NCI-H510A treated with DMSO at 0.1 percent for 48 hours (cell line): ENCODE measurements at regions not wholly inside any gene's neighbourhood (a gene's known extent, or its start where the extent isn't known, plus 50 kb on each side); places are given as distances from the start of the nearest gene placed in this dataset.

ENCODE experiments used
- DNase-seq: peaks from one replicate; lab custom pipeline; 2025; lab: John Stamatoyannopoulos, UW

DNA sequence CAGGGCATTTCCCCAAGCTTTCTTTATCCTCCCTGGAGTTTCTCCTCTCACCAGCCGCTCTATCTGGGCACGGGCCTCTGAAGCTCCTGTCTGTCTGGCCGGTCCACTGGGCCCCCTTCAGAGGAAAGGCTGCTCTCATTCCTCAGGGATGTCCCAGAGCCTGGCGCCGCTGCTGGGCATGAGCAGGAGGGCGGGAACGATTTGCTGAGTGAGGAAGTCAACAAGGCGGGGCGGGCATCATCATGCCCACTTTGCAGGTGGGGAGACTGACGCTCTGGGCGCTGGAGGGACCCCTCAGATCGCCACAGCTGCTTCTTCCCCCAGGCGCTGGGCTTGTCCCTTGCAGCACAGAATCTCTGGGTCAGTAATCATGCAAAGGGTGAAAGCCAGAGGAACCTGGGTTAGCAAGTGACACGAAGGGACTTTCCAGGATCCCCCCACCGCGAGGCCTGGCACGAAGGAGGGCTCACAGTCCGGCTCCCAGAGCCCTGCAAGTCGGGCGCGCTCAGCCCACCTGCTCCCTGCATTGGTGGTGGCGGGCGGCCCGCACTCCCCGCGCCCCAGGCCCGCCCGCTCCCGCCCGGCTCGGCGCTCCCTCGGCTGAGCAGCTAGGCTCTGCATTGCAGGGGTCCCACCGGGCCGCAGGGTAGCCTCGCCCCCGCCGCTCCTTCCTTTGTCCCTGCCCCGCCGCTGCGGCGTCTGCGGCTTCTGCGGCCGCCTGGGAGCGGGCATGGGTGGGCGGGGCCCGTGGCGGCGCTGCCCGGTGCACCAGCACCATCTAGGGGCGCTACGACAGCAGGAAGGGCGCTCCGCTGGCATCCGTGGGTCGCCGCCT is 157.8 kb downstream of the CYRIA start:
- peak; percentile 6 for DNase-seq

GRCh38 chr2:16506366-16506765 is 159.3 kb downstream of the CYRIA start:
- DNase-seq, result no peak

DNA sequence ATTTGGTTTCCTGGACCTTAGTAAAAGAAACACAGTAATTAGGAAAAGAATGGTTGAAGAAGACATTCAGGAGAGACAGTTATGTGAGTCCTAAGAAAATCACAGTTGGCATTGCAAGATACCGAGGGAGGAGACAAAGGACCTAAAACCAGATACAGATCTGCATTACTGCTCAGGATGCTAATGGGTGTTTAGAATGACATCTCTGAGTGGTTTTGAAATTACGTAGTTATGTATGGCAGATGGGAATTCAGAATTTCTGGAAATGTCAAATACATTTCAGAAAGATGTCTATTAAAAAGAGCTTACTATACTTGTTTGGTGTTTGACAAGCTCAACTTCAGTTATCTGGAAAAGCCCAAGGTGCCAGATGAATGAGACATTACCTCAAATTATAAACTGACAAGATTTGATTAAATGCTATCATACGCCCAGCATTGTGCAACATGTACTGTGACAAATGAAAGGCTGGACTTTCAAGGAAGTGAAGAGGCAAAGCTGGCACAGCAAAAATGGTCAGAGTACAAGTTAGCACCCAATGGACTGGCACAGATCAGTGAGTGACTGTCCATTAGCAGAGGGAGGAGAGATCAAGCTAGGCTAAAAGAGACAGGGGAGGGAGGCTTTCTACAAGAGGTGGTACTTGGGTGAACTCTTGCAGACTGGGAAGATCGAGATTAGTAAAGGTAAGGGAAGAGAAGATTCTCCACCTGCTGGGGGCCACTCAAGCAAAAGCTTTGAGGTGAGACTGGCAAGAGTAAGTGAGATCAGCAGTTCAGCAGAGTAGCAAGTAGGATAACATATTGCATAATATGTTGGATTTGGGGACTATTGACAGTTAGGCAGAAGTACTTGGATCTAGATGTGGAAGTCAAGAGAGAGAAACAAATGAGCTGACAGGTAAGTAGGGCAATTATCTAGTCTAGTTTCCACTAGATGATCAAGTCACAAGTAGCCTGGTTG is 168.9 kb downstream of the CYRIA start:
- no peak for DNase-seq

DNA sequence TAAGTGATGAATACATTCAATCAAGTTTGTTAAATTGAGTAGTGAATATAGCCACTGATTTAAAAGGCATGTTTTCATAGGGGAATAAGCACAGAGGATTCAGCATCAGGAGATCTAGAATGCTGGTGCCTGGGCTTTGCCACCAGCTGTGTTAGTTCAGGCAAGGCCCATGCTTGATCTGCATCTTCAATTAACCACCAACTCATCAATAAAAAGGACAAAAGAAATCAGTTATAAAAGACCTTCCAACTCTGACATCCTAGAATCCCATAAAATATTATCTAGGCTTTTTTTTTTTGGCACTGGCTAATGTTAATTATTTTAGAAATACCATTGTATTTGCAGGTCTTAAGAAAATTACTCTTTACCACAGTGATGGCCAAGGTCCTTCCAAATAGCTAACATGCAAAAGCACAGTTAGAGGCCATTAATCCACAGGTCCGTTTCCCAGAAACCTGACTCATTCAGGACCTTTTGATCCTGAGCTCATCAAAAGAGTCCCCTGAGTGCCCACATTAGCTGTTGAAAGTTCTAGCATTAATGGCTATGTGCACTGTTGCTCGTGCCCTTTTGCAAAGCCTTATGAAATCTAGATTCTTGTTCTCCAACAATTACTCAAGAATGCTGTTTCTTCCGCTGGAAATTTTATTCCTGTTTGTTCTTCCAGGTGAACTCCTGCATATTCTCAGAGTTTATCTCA is 170.0 kb downstream of the CYRIA start:
- DNase-seq, result no peak

DNA sequence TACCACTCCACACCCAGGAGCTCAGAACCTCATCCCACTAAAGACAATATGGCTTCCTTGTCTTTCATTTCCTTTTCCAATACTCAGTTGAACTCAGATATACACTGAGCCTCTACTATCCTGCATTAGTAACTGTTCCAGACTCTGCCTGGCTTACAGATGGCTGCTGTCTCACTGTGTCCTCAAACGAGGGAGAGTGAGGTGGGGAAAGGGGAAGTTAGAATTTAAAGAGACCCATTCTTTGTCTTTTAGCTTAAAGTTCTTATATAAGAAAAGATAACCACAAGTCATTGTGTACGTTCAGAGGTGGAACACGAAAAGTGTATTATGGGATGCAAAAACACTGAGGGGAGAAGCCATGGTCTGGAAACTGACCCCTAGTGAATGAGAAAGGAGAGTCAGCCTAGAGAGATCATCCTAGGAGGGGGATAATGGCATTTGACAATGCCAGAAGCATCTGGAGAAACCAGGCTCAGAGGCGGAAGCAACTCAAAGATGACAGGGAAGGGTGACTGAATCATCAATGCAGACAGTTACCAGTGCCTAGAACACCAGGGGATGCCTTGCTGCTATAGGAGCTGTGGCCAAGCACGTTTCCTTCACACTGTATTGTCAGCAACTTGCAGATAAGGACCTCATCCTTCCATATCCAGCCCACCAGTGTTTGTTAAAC is 170.7 kb downstream of the CYRIA start:
- no peak for DNase-seq

GRCh38 chr2:16493788-16494187 is 171.8 kb downstream of the CYRIA start:
- DNase-seq, result no peak

DNA sequence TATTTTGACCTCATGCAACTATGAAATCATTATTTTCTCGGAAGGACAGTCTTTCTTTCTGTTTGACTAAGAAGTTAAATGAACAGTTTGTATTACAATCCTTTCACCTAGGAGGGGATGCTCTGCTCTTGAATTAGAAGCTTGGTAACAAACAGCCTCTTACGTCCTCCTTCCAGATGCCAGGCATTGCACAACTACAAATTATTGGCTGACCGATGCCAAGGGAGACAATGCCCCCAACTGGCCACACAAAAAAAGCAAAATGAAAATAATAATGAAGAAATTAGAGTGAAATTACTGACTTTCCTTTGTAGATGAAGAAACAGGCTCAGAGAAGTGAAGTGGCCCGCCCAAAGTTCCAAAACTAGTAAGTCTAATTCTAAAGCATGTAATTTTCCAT is 177.9 kb downstream of the CYRIA start:
- peak; percentile 9 for DNase-seq

DNA sequence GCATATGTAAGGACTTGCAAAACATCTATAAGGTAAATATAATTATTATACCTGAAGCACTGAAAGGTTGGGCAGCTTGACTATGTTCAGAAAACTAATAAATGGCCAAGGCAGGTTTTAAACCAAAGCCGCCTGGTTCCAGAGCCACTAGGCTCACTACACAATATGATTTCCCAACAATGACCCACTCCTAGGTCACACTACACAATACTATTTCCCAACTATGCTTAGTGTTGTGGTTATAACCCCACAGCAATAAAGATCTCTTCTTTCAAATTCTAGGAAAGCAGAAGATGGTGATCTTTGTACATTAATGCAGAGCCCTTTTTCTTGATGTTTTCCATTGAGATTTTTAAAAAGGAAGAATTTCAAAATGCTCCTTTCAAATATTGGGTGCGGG is 180.4 kb downstream of the CYRIA start:
- no peak for DNase-seq

GRCh38 chr2:16482460-16482859 is 183.2 kb downstream of the CYRIA start:
- no peak for DNase-seq

DNA sequence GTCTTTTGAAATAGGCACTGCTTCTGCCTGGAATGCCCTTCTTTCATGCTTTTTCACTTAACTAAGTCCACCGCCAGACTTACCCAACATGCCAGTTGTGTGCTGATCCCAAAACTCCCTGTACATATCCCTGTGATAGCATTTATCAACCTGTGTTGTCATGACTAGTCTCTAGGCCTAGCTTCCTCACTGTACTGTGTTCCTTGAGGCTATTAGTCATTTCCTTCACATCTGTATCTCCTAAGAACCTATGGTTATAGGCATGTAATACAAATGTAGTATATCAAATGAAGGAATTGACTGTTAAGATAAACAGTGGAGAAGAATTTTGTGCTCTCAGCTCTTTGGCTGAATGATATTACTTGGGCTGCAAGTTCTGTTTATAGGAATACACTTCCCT is 184.3 kb downstream of the CYRIA start:
- DNase-seq, result no peak

- no peak for DNase-seq
Measured at GRCh38 chr2:16479721-16480120, 185.9 kb downstream of the CYRIA start.

DNA sequence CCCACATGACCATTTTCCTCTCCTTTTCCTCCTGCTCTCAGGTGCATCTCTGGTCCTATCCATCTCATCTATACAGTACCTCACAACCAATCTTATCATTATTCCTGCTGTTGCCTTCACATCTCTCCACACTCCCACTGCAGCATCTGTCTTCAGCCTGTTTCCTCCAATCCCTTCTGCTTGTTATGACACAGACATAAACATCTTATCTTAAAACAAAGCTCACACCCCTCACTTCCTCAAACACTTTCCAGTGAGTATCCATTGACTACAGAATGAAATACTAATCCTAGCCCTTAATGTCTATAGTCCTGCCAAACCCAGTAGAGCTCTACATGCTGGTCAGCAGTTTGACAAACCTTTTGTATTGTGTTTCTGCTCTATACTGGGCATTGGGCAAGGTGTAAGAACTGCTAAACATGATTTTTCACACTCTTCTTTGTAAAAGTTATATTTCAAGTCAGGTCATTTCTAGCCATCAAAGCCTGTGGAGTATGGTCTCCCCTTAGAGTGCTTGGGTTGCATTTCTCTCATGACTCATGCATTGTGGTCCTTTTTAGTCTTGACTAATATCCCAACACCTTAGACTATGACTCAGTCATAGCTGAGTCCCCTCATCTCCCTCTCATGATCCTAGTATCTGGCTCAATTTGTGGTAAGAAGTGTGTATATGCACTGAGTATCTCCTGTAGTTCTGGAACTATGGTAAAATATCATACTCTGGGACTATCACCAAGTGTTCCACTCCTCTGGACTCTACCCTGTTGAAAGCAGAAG is 187.0 kb downstream of the CYRIA start:
- DNase-seq, result no peak

DNA sequence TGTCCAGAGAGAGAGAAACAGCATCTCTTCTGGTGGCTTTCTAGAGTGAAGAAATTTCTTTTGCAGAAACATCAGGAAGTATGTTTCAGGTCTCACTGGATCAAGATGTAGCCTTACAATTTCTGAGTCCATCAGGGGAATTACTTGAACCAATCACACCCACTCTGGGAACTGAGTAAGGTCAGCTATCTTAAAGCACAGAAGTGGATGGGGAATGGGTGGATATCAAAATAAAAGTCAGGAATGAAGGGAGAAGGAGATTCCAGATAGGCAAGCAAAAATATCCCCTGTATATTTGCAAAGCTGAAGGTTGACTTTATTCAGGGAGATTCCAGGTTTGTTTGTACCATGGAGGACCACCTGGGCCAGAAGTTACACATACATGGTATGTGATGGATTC is 188.0 kb downstream of the CYRIA start:
- no peak for DNase-seq

DNA sequence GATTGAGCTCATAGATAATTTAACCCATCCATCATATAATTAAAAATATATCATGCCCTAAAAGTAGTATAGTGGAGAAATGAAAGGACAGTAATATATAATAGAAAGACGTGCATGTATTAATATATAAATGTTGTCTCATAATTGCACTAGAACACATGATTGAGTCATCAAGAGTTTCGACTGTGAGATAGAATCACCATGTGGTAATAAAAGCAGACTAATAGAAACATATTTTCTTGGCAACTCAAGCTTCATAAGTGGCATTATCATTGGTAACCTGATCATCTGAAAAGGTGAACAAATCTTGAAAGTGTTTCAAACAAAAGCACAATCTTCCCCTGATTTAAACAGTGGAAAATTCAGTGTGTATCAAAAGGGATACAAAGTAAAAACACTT is 188.8 kb downstream of the CYRIA start:
- DNase-seq, result no peak

DNA sequence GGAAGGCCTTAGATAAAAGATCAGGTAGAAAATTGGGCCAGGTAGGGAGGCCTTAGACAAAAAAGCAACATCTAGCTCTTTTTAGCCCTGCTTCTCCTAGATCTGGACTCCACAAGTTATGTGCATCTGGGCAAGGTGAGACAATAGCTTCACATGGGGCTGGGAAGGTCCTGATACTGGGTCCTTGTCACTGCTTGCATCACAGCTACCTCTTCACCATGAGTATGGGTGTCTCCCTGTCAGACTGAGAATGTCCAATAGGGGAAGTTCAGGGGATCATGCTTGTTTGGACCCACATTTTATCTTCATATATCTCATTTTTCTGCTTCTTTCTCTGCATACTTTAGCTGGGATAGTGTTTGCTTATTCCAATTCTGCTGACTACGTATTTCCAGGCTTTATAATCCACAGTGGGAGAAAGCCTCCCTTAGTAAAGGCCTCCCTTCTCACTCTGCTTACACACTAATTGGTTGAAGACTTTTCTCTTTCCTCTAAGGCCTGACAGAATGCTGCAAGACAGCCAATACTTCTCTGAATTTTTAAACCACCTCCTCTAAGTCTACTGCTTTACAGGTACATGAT is 189.6 kb downstream of the CYRIA start:
- DNase-seq, result no peak

DNA sequence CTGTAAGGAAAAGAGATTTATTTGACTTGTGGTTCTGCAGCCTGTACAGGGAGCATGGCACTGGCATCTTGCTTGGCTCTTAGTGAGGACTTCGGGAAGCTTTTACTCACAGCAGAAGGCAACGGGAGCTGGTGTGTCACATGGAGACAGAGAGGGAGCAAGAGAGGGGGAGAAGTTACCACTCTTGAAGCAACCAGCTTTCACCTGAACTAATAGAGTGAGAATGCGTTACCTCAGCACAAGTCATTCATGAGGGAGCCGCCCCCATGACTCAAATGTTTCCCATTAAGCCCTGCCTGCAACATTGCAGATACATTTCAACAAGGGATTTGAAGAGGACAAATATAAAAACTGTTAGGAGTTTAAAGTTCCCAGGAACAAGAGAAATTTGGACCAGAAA is 190.0 kb downstream of the CYRIA start:
- DNase-seq, result no peak

DNA sequence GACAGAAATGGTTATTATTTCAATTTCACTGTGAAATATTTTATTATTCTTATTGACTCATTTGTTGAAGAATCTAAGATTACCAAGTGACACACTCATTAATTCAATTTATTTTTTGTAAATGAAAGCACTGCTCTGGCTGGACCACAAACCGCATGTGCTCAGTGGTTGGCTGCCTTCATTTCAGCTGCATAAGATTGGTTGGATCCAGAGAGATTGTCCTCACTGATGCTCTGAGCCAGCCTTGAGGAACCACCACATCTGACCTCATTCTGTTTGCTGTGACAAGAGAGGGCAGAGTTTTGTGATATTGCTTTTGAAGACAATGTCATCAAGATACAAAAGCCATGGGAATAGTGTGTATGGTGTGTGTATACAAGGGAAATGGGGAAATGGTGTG is 192.1 kb downstream of the CYRIA start:
- DNase-seq, result no peak

DNA sequence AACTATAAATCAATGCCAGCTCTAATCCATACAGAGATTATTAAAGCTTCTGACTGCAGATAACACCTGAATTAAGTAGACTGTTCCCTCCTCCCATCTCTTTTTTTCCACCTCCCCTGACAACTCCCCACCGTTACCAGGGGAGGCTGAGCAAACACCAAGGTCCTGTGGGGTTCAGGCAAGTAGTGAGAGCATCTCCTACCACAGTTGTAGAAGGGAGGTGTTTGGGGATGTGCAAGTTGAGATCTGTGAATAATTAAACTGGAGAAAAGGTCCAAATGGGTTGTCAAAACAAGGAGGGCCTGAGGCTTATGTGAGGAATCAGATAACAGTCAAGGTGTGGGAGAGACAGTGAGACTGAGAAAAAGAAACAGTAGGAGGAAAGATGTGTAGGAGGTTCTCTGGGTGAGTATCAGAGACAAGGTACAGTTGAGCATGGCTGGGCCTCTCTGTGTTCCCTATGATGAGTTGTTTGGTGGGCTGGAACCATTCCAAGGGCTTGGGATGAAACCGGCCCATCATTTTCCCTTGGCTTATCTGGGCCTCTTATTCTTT is 194.6 kb downstream of the CYRIA start:
- DNase-seq, result no peak

- DNase-seq, result no peak
Measured at GRCh38 chr2:16466821-16467151, 198.8 kb downstream of the CYRIA start.

- no peak for DNase-seq
Measured at GRCh38 chr2:16466133-16466820, 199.4 kb downstream of the CYRIA start.
